ENCODE measurements at regions not wholly inside any gene's neighbourhood (a gene's known extent, or its start where the extent isn't known, plus 50 kb on each side); places are given as distances from the start of the nearest gene placed in this dataset.

DNA sequence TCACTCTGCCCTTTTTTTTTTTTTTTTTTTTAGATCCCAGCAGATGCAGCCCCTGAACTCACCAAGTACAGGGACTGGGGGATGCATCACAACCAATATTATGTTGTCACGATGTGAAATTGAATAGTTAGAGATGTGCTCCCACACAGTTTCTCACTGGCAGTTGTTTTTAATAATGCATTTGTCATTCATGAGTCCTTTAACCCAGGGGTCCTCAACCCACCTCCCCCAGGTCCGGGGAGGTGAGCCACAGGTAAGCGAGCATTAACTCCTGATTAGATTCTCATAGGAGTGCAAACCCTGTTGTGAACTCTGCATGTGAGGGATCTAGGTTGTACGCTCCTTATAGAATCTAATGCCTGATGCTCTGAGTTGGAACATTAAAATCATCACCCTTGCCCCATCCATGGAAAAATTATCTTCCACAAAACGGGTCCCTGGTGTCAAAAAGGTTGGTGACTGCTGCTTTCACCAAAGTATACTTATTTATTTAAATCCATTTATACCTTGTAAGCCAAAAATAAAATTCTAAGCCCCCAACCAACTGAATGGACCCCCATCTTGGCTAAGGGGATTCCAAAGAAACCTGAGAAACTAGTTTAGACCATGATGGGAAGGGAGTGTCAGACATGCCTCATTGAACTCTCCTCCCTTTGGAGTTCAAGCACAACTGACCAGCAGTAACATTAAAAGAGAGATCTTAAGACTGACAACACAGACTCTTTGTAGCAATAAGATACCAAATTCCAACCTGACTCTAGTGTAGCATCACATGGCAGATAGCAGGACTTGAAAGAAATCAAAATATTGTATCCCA lies 119.3 kb upstream of the ATP1A1 start:
- Histone ChIP-seq H3K4me2 (no peak overlapping the region), H3K9me3 (no peaks in the 10 kb centered on the region), H3K27ac (no peak overlapping the region), H3K4me1 (no peaks in the 10 kb centered on the region), H3K4me3 (no peak overlapping the region)
- TF ChIP-seq RAD21 (conservative IDR thresholded peaks at IDR 0.05 in 1 of 2, IDR thresholded peaks at IDR 0.05 in 1 of 2) (no peak), GATA3 (IDR thresholded peaks at IDR 0.05; ENCODE audit: borderline replicate concordance) (no peak), CBX8 (IDR thresholded peaks at IDR 0.05) (no peak), SMC3 (IDR thresholded peaks at IDR 0.05) (no peak), ZSCAN20 (CRISPR knock-in tag; IDR thresholded peaks at IDR 0.05) (no peak), ZFP36 (IDR thresholded peaks at IDR 0.05; ENCODE audit: borderline replicate concordance, partially characterized antibody) (no peak), FOSL2 (IDR thresholded peaks at IDR 0.05) (no peak), FOSL2 (CRISPR knock-in tag; IDR thresholded peaks at IDR 0.05) (no peak), NR3C1 (IDR thresholded peaks at IDR 0.05) (no peak), PHF8 (IDR thresholded peaks at IDR 0.05; ENCODE audit: borderline replicate concordance, low read depth) (no peak), MAZ (IDR thresholded peaks at IDR 0.05; ENCODE audit: borderline replicate concordance, low read depth, low read length) (no peak), CBX2 (IDR thresholded peaks at IDR 0.05; ENCODE audit: borderline replicate concordance, low read depth) (no peak), KDM1A (IDR thresholded peaks at IDR 0.05; ENCODE audit: low read depth) (no peak), RFX5 (IDR thresholded peaks at IDR 0.05) (no peak), JUNB (IDR thresholded peaks at IDR 0.05) (no peak), NFE2L2 (conservative IDR thresholded peaks at IDR 0.05; ENCODE audit: low read length) (no peak), CHD2 (IDR thresholded peaks at IDR 0.05; ENCODE audit: low read length, partially characterized antibody) (no peak), RARB (CRISPR knock-in tag; IDR thresholded peaks at IDR 0.05) (no peak)
- TF ChIP-seq, protein P1, sequence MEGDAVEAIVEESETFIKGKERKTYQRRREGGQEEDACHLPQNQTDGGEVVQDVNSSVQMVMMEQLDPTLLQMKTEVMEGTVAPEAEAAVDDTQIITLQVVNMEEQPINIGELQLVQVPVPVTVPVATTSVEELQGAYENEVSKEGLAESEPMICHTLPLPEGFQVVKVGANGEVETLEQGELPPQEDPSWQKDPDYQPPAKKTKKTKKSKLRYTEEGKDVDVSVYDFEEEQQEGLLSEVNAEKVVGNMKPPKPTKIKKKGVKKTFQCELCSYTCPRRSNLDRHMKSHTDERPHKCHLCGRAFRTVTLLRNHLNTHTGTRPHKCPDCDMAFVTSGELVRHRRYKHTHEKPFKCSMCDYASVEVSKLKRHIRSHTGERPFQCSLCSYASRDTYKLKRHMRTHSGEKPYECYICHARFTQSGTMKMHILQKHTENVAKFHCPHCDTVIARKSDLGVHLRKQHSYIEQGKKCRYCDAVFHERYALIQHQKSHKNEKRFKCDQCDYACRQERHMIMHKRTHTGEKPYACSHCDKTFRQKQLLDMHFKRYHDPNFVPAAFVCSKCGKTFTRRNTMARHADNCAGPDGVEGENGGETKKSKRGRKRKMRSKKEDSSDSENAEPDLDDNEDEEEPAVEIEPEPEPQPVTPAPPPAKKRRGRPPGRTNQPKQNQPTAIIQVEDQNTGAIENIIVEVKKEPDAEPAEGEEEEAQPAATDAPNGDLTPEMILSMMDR (IDR thresholded peaks at IDR 0.05) = no peak
- TF ChIP-seq, protein P2, sequence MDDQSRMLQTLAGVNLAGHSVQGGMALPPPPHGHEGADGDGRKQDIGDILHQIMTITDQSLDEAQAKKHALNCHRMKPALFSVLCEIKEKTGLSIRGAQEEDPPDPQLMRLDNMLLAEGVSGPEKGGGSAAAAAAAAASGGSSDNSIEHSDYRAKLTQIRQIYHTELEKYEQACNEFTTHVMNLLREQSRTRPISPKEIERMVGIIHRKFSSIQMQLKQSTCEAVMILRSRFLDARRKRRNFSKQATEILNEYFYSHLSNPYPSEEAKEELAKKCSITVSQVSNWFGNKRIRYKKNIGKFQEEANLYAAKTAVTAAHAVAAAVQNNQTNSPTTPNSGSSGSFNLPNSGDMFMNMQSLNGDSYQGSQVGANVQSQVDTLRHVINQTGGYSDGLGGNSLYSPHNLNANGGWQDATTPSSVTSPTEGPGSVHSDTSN (IDR thresholded peaks at IDR 0.05) = no peak
- CTCF ChIA-PET = interaction anchor here (0.6 kb wide), 1 partner anchor 282 kb away, joined by 3 read pairs; no protein-coding TSS in a partner anchor
- no peak for DNase-seq (ENCODE audit: low read depth in 1 of 2, low spot score in 1 of 2)
- FAIRE-seq = no peak
- 5% methylated on average over 5 of the region's 5 CpGs for WGBS (ENCODE audit: missing lambda C conversion rate)
- ATAC-seq = no peak
- POLR2A ChIA-PET = interaction anchor here (0.6 kb wide), 1 partner anchor 315 kb away, joined by 6 read pairs; no protein-coding TSS in a partner anchor

DNA sequence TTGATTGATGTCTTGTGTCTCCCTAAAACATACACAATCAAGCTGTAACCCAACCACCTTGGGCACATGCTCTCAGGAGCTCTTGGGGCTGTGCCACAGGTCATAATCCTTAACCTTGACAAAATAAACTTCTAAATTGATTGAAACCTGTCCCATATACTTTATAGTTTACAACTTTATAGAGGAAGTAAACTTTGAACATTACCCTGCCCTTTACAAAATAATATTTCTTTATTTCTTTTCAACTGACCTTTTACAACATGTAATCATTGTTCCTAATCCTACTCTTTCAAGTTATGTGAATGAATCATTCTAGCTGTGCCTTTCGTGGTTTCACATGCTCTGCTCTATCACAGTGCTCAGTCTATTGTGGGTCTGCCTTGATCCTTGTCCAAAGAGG lies 118.3 kb upstream of the ATP1A1 start:
- no peak for DNase-seq (ENCODE audit: low read depth in 1 of 2, low spot score in 1 of 2)
- Histone ChIP-seq H3K4me1 (no peaks in the 10 kb centered on the region), H3K4me3 (no peak overlapping the region), H3K4me2 (no peak overlapping the region), H3K9me3 (no peaks in the 10 kb centered on the region), H3K27ac (no peak overlapping the region)
- 9% methylated on average over 1 of the region's 1 CpG for WGBS (ENCODE audit: missing lambda C conversion rate)
- POLR2A ChIA-PET = no interaction called here
- ATAC-seq = no peak
- CTCF ChIA-PET = interaction anchor here (1.6 kb wide), 1 partner anchor 230 kb away, joined by 4 read pairs; no protein-coding TSS in a partner anchor
- no peak for FAIRE-seq
- TF ChIP-seq, protein P3, sequence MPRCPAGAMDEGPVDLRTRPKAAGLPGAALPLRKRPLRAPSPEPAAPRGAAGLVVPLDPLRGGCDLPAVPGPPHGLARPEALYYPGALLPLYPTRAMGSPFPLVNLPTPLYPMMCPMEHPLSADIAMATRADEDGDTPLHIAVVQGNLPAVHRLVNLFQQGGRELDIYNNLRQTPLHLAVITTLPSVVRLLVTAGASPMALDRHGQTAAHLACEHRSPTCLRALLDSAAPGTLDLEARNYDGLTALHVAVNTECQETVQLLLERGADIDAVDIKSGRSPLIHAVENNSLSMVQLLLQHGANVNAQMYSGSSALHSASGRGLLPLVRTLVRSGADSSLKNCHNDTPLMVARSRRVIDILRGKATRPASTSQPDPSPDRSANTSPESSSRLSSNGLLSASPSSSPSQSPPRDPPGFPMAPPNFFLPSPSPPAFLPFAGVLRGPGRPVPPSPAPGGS (IDR thresholded peaks at IDR 0.05) = no peak
- TF ChIP-seq, protein P1 (IDR thresholded peaks at IDR 0.05) = no peak
- TF ChIP-seq ZNF302 (CRISPR knock-in tag; IDR thresholded peaks at IDR 0.05) (no peak), CHD2 (IDR thresholded peaks at IDR 0.05; ENCODE audit: low read length, partially characterized antibody) (no peak), POLR2A (IDR thresholded peaks at IDR 0.05; ENCODE audit: low read length) (no peak), GATA3 (IDR thresholded peaks at IDR 0.05; ENCODE audit: borderline replicate concordance) (no peak), ZFP36 (IDR thresholded peaks at IDR 0.05; ENCODE audit: borderline replicate concordance, partially characterized antibody) (no peak), PHF8 (IDR thresholded peaks at IDR 0.05; ENCODE audit: borderline replicate concordance, low read depth) (no peak), MAZ (IDR thresholded peaks at IDR 0.05; ENCODE audit: borderline replicate concordance, low read depth, low read length) (no peak), HOXB13 (CRISPR knock-in tag; IDR thresholded peaks at IDR 0.05; ENCODE audit: low read depth) (no peak)
- TF ChIP-seq, protein P2 (IDR thresholded peaks at IDR 0.05) = no peak
- TF ChIP-seq, protein P4, sequence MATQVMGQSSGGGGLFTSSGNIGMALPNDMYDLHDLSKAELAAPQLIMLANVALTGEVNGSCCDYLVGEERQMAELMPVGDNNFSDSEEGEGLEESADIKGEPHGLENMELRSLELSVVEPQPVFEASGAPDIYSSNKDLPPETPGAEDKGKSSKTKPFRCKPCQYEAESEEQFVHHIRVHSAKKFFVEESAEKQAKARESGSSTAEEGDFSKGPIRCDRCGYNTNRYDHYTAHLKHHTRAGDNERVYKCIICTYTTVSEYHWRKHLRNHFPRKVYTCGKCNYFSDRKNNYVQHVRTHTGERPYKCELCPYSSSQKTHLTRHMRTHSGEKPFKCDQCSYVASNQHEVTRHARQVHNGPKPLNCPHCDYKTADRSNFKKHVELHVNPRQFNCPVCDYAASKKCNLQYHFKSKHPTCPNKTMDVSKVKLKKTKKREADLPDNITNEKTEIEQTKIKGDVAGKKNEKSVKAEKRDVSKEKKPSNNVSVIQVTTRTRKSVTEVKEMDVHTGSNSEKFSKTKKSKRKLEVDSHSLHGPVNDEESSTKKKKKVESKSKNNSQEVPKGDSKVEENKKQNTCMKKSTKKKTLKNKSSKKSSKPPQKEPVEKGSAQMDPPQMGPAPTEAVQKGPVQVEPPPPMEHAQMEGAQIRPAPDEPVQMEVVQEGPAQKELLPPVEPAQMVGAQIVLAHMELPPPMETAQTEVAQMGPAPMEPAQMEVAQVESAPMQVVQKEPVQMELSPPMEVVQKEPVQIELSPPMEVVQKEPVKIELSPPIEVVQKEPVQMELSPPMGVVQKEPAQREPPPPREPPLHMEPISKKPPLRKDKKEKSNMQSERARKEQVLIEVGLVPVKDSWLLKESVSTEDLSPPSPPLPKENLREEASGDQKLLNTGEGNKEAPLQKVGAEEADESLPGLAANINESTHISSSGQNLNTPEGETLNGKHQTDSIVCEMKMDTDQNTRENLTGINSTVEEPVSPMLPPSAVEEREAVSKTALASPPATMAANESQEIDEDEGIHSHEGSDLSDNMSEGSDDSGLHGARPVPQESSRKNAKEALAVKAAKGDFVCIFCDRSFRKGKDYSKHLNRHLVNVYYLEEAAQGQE (IDR thresholded peaks at IDR 0.05) = no peak
